ENCODE measurements at regions not wholly inside any gene's neighbourhood (a gene's known extent, or its start where the extent isn't known, plus 50 kb on each side); places are given as distances from the start of the nearest gene placed in this dataset.

- DNase-seq, result peak; percentile 2
Observed at GRCh38 chr3:111244760-111245159, 173.1 kb downstream of the NECTIN3 start.

- DNase-seq, result peak; percentile 79
Observed at GRCh38 chr3:111246967-111247760, 175.5 kb downstream of the NECTIN3 start.

GRCh38 chr3:111248406-111248805 is 176.8 kb downstream of the NECTIN3 start:
- no peak for DNase-seq

GRCh38 chr3:111249421-111249820 is 177.8 kb downstream of the NECTIN3 start:
- no peak for DNase-seq

- DNase-seq, result peak; percentile 27
Observed at GRCh38 chr3:111252779-111253178, 181.2 kb downstream of the NECTIN3 start.

GRCh38 chr3:111253733-111254132 is 182.1 kb downstream of the NECTIN3 start:
- no peak for DNase-seq

- DNase-seq, result no peak
Observed at GRCh38 chr3:111260878-111261277, 189.3 kb downstream of the NECTIN3 start.

GRCh38 chr3:111269777-111270176 is 198.2 kb downstream of the NECTIN3 start:
- no peak for DNase-seq

GRCh38 chr3:111277226-111277625 is 205.6 kb downstream of the NECTIN3 start:
- DNase-seq, result peak; percentile 60

GRCh38 chr3:111278959-111279358 is 207.3 kb downstream of the NECTIN3 start:
- DNase-seq, result no peak

GRCh38 chr3:111282024-111282423 is 210.4 kb downstream of the NECTIN3 start:
- DNase-seq, result no peak

- DNase-seq, result no peak
Observed at GRCh38 chr3:111283165-111283564, 211.5 kb downstream of the NECTIN3 start.

- no peak for DNase-seq
Observed at GRCh38 chr3:111284503-111285183, 213.0 kb downstream of the NECTIN3 start.

- no peak for DNase-seq
Observed at GRCh38 chr3:111285184-111285538, 213.5 kb downstream of the NECTIN3 start.

- no peak for DNase-seq
Observed at GRCh38 chr3:111285694-111286093, 214.1 kb downstream of the NECTIN3 start.

- no peak for DNase-seq
Observed at GRCh38 chr3:111286746-111287145, 215.1 kb downstream of the NECTIN3 start.

- no peak for DNase-seq
Observed at GRCh38 chr3:111292117-111292516, 220.5 kb downstream of the NECTIN3 start.

GRCh38 chr3:111299192-111299615 is 227.6 kb downstream of the NECTIN3 start:
- peak; percentile 68 for DNase-seq

- DNase-seq, result no peak
Observed at GRCh38 chr3:111301238-111301798, 229.7 kb downstream of the NECTIN3 start.

GRCh38 chr3:111302063-111302462 is 230.4 kb downstream of the NECTIN3 start:
- no peak for DNase-seq

- peak; percentile 82 for DNase-seq
Observed at GRCh38 chr3:111303760-111304159, 232.1 kb downstream of the NECTIN3 start.

- DNase-seq, result no peak
Observed at GRCh38 chr3:111307676-111308075, 234.3 kb upstream of the CD96 start.

GRCh38 chr3:111311126-111311525 is 230.9 kb upstream of the CD96 start:
- no peak for DNase-seq

GRCh38 chr3:111311709-111312235 is 230.2 kb upstream of the CD96 start:
- peak; percentile 50 for DNase-seq

Data from fibroblast of skin of right quadriceps (primary cell).